ENCODE measurements at regions not wholly inside any gene's neighbourhood (a gene's known extent, or its start where the extent isn't known, plus 50 kb on each side); places are given as distances from the start of the nearest gene placed in this dataset.

GRCh38 chr6:154561750-154562149 lies 51.3 kb upstream of the CNKSR3 start:
- H3K4me1 Mint-ChIP-seq, result peaks cover 25% of the 10 kb centered on the region
- no peaks in the 10 kb centered on the region for H3K9me3 Mint-ChIP-seq
- H3K27me3 Mint-ChIP-seq (ENCODE audit: low read depth, poor library complexity), result peaks cover 4% of the 10 kb centered on the region
- no peaks in the 10 kb centered on the region for H3K36me3 Mint-ChIP-seq (ENCODE audit: low read depth)
- H3K4me3 Mint-ChIP-seq, result no peak overlapping the region
- DNase-seq, result no peak
- H3K27ac Mint-ChIP-seq, result no peak overlapping the region
- no peak for TF ChIP-seq CTCF (IDR thresholded peaks at IDR 0.05)

- no peak for TF ChIP-seq CTCF (IDR thresholded peaks at IDR 0.05)
- no peaks in the 10 kb centered on the region for H3K36me3 Mint-ChIP-seq (ENCODE audit: low read depth)
- H3K9me3 Mint-ChIP-seq, result no peaks in the 10 kb centered on the region
- H3K27me3 Mint-ChIP-seq (ENCODE audit: low read depth, poor library complexity), result no peaks in the 10 kb centered on the region
- no peak overlapping the region for H3K27ac Mint-ChIP-seq
- no peak for DNase-seq
- peaks cover 20% of the 10 kb centered on the region for H3K4me1 Mint-ChIP-seq
- no peak overlapping the region for H3K4me3 Mint-ChIP-seq
Observed at GRCh38 chr6:154565331-154565730, 54.8 kb upstream of the CNKSR3 start.

DNA sequence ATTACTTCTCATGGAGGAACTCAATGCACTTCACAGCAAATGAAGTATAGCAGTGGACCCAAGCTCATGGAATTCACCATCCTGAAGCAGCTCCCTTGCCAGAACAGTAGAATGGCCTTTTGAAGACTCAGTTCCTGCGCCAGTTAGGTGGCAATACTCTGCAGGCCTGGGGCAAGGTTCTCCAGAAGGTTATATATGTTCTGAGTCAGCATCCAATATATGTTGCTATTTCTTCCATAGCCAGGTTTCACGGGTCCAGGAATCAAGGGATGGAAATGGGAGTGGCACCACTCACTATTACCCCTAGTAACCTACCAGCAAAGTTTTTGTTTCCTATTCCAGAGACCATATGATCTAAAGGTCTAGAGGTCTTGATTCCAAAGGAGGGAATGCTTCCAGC lies 56.4 kb upstream of the CNKSR3 start:
- TF ChIP-seq CTCF (IDR thresholded peaks at IDR 0.05), result no peak
- Mint-ChIP-seq H3K27ac (no peak overlapping the region), H3K27me3 (ENCODE audit: low read depth, poor library complexity) (peaks cover under 1% of the 10 kb centered on the region), H3K4me3 (no peak overlapping the region), H3K4me1 (peaks cover 24% of the 10 kb centered on the region), H3K9me3 (no peaks in the 10 kb centered on the region), H3K36me3 (ENCODE audit: low read depth) (no peaks in the 10 kb centered on the region)
- DNase-seq, result no peak

- no peak for TF ChIP-seq CTCF (IDR thresholded peaks at IDR 0.05)
- Mint-ChIP-seq H3K36me3 (ENCODE audit: low read depth) (no peaks in the 10 kb centered on the region), H3K4me1 (peaks cover 24% of the 10 kb centered on the region), H3K4me3 (no peak overlapping the region), H3K27ac (no peak overlapping the region), H3K9me3 (no peaks in the 10 kb centered on the region), H3K27me3 (ENCODE audit: low read depth, poor library complexity) (peaks cover 2% of the 10 kb centered on the region)
- DNase-seq, result no peak
Observed at GRCh38 chr6:154567695-154568220, 57.3 kb upstream of the CNKSR3 start.

- Mint-ChIP-seq H3K4me3 (no peak overlapping the region), H3K36me3 (ENCODE audit: low read depth) (no peaks in the 10 kb centered on the region), H3K27me3 (ENCODE audit: low read depth, poor library complexity) (peaks cover 2% of the 10 kb centered on the region), H3K4me1 (peaks cover 24% of the 10 kb centered on the region), H3K27ac (no peak overlapping the region), H3K9me3 (no peaks in the 10 kb centered on the region)
- no peak for TF ChIP-seq CTCF (IDR thresholded peaks at IDR 0.05)
- DNase-seq, result no peak
Observed at GRCh38 chr6:154569156-154569862, 58.8 kb upstream of the CNKSR3 start.

DNA sequence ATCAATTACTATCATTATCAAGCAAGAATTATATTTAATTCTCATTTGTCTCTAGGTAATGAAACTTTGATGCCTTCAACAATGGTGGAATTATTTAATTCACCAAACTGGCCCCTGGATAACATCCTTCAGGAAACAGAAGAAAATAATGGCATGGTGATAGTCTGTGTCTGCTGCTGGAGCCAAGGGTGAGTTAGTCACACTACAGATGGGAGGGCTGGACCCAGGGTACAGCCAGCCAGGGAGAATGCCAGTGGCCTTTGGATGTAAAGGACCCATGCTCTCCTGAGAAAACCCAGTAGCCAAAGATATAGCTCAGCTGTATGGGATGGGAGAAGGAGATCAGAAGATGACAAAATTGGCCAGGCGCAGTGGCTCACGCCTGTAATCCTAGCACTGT lies 60.0 kb upstream of the CNKSR3 start:
- peaks cover 24% of the 10 kb centered on the region for H3K4me1 Mint-ChIP-seq
- TF ChIP-seq CTCF (IDR thresholded peaks at IDR 0.05), result no peak
- H3K36me3 Mint-ChIP-seq (ENCODE audit: low read depth), result no peaks in the 10 kb centered on the region
- no peak overlapping the region for H3K27ac Mint-ChIP-seq
- H3K27me3 Mint-ChIP-seq (ENCODE audit: low read depth, poor library complexity), result peaks cover 2% of the 10 kb centered on the region
- no peak for DNase-seq
- H3K4me3 Mint-ChIP-seq, result no peak overlapping the region
- no peaks in the 10 kb centered on the region for H3K9me3 Mint-ChIP-seq
